ENCODE measurements at regions not wholly inside any gene's neighbourhood (a gene's known extent, or its start where the extent isn't known, plus 50 kb on each side); places are given as distances from the start of the nearest gene placed in this dataset.

GRCh38 chr14:34165847-34166350, 215.0 kb upstream of the EGLN3 start:
- TF ChIP-seq REST (IDR thresholded peaks at IDR 0.05; ENCODE audit: borderline replicate concordance) (peak; percentile 33), CTCF (IDR thresholded peaks at IDR 0.05; ENCODE audit: poor library complexity, severe bottlenecking) (no peak), SMC3 (conservative IDR thresholded peaks at IDR 0.05; ENCODE audit: poor library complexity) (no peak)
